Mucosa of stomach (tissue), 1 donor: ENCODE measurements at regions not wholly inside any gene's neighbourhood (a gene's known extent, or its start where the extent isn't known, plus 50 kb on each side); places are given as distances from the start of the nearest gene placed in this dataset.

Source experiments
- H3K27me3 ChIP-seq: one replicate; pipeline ENCODE4 v1.7.0; 2013; ENCODE audit warnings: mild to moderate bottlenecking, low read length; ENCODE audit not compliant: control insufficient read depth, insufficient read depth
- H3K36me3 ChIP-seq: one replicate; pipeline ENCODE4 v1.7.0; 2013; ENCODE audit warnings: low read length; ENCODE audit not compliant: control insufficient read depth, insufficient read depth
- H3K4me1 ChIP-seq: one replicate; pipeline ENCODE4 v1.7.0; 2013; ENCODE audit warnings: mild to moderate bottlenecking, low read length; ENCODE audit not compliant: control insufficient read depth, insufficient read depth
- H3K4me3 ChIP-seq: one replicate; pipeline ENCODE4 v1.7.0; 2013; ENCODE audit warnings: low read length
- H3K9ac ChIP-seq: one replicate; pipeline ENCODE4 v1.7.0; 2013; ENCODE audit warnings: mild to moderate bottlenecking, low read length, moderate library complexity
- H3K9me3 ChIP-seq: one replicate; pipeline ENCODE4 v1.7.0; 2013; ENCODE audit warnings: mild to moderate bottlenecking, low read length, moderate library complexity; ENCODE audit not compliant: control insufficient read depth
- donor health status: Pancreatic carcinoma.

DNA sequence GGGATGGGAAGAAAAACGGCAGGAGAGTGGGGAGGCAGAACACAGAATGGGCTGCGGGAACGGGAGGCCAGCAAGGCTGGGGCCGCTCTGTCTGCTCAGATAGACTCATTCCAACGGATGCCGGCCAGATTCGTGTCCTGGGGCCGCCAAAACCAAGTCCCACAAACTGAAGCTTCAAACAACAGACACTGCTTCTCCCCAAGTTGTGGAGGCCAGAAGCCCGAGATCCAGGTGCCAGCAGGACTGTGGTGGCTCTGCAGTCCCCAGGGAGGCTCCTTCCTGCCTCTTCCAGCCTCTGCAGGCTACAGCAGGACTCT, 100.6 kb downstream of the ADRA2C start:
- Histone ChIP-seq H3K27me3 (peaks cover 15% of the 10 kb centered on the region), H3K36me3 (no peaks in the 10 kb centered on the region), H3K9ac (no peak overlapping the region), H3K9me3 (no peaks in the 10 kb centered on the region), H3K4me3 (no peak overlapping the region), H3K4me1 (no peaks in the 10 kb centered on the region)

- Histone ChIP-seq H3K9ac (no peak overlapping the region), H3K27me3 (peaks cover 16% of the 10 kb centered on the region), H3K4me1 (no peaks in the 10 kb centered on the region), H3K9me3 (no peaks in the 10 kb centered on the region), H3K4me3 (no peak overlapping the region), H3K36me3 (no peaks in the 10 kb centered on the region)
These were observed 101.4 kb downstream of the ADRA2C start for GRCh38 chr4:3867403-3868100.

- Histone ChIP-seq H3K27me3 (peaks cover 25% of the 10 kb centered on the region), H3K4me1 (no peaks in the 10 kb centered on the region), H3K4me3 (no peak overlapping the region), H3K9me3 (no peaks in the 10 kb centered on the region), H3K9ac (no peak overlapping the region), H3K36me3 (no peaks in the 10 kb centered on the region)
These were observed 102.3 kb downstream of the ADRA2C start for GRCh38 chr4:3868211-3869173.

DNA sequence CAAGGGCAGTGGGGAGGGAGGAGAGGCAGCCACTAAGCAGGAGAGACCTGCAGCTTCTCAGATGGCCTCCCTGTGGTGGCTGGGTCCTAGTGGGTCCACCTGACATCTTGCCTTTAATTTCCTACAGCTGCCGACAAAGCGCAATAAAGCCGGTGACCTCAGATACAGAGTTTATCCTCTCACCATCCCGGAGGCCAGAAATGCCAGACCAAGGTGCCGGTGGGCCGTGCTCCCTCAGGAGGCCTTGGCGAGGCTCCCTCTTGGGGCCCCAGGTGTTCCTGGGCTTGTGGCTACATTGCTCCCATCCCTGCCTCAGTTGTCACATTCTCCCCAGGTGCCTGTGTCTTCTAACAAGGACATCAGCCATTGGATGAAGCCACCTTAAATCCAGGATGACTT, 103.0 kb downstream of the ADRA2C start:
- no peaks in the 10 kb centered on the region for H3K4me1 ChIP-seq
- H3K9ac ChIP-seq = no peak overlapping the region
- no peak overlapping the region for H3K4me3 ChIP-seq
- H3K27me3 ChIP-seq = peaks cover 26% of the 10 kb centered on the region
- no peaks in the 10 kb centered on the region for H3K36me3 ChIP-seq
- H3K9me3 ChIP-seq = no peaks in the 10 kb centered on the region

DNA sequence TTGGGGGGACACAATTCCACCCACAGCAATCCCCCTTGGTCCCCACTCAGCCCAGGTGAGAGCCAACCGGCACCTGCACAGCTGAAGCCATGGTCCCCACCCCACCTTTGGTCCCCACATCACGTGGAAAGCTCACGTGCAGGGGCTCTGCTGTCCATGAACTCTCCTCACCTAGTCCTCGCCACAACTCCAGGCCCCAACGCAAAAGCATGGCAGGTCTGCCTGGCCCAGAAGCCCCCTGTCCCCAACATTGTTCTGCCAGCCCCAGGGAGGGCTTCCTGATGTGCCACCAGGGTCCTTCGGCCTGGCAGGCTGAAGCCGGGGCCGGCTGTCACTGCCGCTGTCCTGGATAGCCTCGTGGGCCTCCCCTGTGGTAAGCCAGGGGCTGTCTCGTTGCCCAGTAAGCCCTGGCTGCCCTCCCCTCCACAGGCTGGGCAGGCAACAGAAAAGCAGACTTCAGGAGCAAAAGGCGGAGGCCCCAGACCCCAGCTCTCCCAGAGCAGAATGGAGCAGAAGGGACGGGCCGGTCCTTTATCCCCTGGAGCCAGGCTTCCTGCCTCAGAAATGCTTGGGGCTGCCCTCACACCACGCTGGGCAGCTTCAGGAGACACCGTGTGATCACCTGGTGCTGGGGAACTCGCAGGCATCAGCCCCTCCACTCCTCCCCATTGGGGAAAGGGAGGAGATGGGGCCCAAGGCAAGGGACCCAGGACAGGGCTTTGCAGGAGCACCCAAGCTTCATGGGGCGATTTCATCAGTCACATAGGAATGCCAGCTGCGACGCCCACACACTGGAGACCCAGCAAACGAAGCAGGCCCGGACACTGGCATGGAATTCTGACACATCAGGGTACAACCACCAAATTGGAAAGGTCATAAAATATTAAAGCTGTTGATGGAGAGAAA, 103.7 kb downstream of the ADRA2C start:
- no peak overlapping the region for H3K4me3 ChIP-seq
- H3K27me3 ChIP-seq = peaks cover 30% of the 10 kb centered on the region
- H3K4me1 ChIP-seq = no peaks in the 10 kb centered on the region
- no peak overlapping the region for H3K9ac ChIP-seq
- H3K9me3 ChIP-seq = no peaks in the 10 kb centered on the region
- H3K36me3 ChIP-seq = no peaks in the 10 kb centered on the region

- H3K27me3 ChIP-seq = peaks cover 34% of the 10 kb centered on the region
These were observed 104.4 kb downstream of the ADRA2C start for GRCh38 chr4:3870567-3870962.

GRCh38 chr4:3871181-3871852, 105.1 kb downstream of the ADRA2C start:
- Histone ChIP-seq H3K4me1 (no peaks in the 10 kb centered on the region), H3K9ac (no peak overlapping the region), H3K36me3 (no peaks in the 10 kb centered on the region), H3K27me3 (peaks cover 37% of the 10 kb centered on the region), H3K4me3 (no peak overlapping the region), H3K9me3 (no peaks in the 10 kb centered on the region)

More at GRCh38 chr4:3870567-3870962, 104.4 kb downstream of the ADRA2C start:
- Histone ChIP-seq H3K4me1 (no peaks in the 10 kb centered on the region), H3K9ac (no peak overlapping the region), H3K4me3 (no peak overlapping the region), H3K9me3 (no peaks in the 10 kb centered on the region), H3K36me3 (no peaks in the 10 kb centered on the region)

DNA sequence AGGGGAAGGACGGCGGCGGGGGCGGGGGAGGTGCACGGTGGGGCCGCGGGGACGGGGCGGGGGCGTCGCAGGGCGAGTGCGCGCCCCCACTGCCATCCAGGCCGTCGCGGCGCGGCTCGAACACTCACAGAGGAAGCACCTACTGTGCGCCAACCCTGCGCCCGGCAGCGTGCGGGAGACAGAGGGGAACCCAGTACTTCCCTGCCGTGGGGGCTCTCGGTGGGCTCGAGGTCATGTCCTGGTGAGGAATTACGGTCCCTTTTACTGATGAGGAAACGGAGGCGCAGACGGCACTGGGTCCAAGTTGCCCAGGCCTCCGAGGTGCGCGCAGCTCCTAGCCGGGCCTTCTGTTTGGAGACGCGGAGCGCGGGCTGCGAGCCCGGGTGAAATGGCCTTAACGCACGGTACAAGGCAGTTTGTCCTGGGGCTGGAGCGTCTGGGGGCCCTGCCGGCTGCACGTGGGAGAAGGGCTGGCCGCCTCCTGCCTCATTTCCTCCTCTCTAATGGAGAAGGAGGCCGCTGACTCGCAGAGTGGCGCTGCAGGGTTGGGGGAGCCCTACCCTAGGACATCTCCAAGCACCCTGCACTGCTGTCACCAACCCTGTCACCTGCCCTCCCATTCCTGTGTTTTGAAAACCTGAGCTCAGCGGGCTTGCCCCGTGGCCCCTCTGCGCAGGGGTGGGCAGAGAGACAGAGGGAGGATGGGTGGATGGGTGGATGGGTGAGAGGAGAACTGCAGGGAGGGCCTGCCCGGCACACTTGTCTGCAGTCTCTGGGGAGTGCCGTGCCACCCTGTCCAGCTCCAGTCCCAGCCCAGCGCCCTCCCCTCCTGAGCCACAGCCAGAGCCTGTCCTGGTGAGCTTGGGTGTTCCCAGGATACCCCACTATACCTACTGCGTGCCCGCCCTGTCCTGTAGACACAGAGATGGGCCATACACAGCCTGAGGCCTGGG, 106.0 kb downstream of the ADRA2C start:
- peaks cover 41% of the 10 kb centered on the region for H3K27me3 ChIP-seq
- H3K4me3 ChIP-seq = no peak overlapping the region

GRCh38 chr4:3872834-3873313, 106.7 kb downstream of the ADRA2C start:
- H3K27me3 ChIP-seq = peaks cover 41% of the 10 kb centered on the region
- H3K9ac ChIP-seq = no peak overlapping the region

More for the DNA sequence above, 106.0 kb downstream of the ADRA2C start:
- no peaks in the 10 kb centered on the region for H3K4me1 ChIP-seq
- no peaks in the 10 kb centered on the region for H3K9me3 ChIP-seq
- no peak overlapping the region for H3K9ac ChIP-seq
- H3K36me3 ChIP-seq = no peaks in the 10 kb centered on the region

DNA sequence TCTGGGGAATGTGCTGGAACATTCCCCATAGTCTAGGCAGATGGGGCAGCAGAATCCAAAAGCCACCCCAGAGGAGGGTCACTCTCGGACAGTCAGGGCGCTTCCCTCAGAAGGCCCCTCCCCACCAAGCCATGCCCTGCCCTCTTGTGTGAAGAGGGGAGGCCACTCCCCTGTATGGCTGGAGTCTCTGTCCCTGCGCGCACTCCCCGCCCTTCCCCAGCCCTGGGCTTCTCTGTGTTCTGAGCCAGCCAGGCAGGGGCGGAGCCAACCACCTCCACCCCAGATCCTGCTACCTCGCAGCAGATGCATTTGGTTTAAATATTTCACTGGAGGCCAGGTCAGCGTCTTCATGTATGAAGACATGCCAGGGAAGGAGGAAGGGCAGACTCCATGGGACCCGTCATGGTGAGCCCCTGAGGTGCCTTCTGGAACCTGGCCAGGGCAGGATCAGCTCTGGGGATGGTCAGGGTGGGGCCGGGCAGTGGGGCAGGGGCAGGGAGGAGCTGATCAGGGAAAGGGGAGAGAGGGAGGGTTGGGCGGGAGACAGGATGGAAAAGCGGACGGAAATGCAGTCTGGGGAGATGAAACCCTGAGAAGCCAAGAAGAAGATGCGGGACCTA, 107.3 kb downstream of the ADRA2C start:
- no peak overlapping the region for H3K9ac ChIP-seq
- no peaks in the 10 kb centered on the region for H3K4me1 ChIP-seq
- H3K9me3 ChIP-seq = no peaks in the 10 kb centered on the region
- peaks cover 44% of the 10 kb centered on the region for H3K27me3 ChIP-seq
- no peaks in the 10 kb centered on the region for H3K36me3 ChIP-seq
- no peak overlapping the region for H3K4me3 ChIP-seq

More at GRCh38 chr4:3872834-3873313, 106.7 kb downstream of the ADRA2C start:
- Histone ChIP-seq H3K4me3 (no peak overlapping the region), H3K9me3 (no peaks in the 10 kb centered on the region), H3K36me3 (no peaks in the 10 kb centered on the region), H3K4me1 (no peaks in the 10 kb centered on the region)
